ENCODE measurements at regions not wholly inside any gene's neighbourhood (a gene's known extent, or its start where the extent isn't known, plus 50 kb on each side); places are given as distances from the start of the nearest gene placed in this dataset.
"Not testable (repeated sequence)": the region's sequence is repeated elsewhere in the genome, so short reads cannot be mapped to it uniquely, and the experiment has no call there.

GRCh38 chr4:116101321-116101720 is 984.1 kb downstream of the TRAM1L1 start:
- DNase-seq, result no peak

GRCh38 chr4:116099596-116099995 is 985.8 kb downstream of the TRAM1L1 start:
- no peak for DNase-seq

DNA sequence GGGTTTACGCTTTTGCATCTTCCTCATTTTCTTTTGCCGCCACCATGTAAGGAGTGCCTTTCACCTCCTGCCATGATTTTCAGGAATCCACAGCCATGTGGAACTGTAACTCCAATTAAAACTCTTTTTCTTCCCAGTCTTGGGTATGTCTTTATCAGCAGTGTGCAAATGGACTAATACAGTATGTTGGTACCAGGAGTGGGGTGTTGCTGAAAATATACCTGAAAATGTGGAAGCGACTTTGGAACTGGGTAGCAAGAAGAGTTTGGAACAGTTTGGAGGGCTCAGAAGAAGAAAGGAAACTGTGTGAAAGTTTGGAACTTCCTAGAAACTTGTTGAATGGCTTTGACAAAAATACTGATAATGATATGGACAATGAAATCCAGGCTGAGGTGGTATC is 983.9 kb upstream of the NDST4 start:
- DNase-seq, result not testable (repeated sequence)

DNA sequence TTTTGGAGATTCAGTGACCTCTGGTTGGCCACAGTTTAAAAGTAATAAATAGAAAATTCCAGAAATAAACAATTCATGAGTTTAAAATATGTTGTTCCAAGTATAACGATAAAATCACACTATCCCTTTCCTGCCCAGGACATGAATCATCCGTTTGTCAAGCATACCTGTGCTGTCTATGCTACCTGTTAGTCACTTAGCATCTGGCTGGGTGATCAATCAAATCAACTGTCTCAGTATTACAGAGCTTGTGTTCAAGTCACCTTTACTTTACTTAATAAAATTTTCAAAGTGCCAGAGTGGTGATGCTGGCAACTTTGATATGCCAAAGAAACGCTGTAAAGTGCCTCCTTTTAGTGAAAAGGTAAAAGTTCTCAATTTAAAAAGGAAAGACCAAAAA is 979.5 kb upstream of the NDST4 start:
- DNase-seq, result no peak

DNA sequence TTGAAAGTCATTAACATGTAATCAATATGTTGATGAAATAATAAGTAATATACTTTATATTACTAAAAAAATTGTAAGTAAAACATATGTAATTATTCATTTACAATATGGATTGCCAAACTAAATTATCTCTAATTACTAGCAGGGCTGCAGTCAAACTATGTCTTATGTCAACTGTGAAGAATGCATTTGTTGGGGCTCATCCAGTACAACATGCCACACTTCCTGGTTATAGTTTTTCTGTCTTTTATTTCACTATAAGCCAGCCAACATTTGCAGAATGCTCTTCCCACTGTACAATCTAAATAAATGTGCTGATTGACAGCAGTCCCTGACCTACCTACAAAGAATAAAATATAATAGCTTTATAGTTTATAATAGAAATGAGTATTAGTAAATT is 975.4 kb upstream of the NDST4 start:
- no peak for DNase-seq

DNA sequence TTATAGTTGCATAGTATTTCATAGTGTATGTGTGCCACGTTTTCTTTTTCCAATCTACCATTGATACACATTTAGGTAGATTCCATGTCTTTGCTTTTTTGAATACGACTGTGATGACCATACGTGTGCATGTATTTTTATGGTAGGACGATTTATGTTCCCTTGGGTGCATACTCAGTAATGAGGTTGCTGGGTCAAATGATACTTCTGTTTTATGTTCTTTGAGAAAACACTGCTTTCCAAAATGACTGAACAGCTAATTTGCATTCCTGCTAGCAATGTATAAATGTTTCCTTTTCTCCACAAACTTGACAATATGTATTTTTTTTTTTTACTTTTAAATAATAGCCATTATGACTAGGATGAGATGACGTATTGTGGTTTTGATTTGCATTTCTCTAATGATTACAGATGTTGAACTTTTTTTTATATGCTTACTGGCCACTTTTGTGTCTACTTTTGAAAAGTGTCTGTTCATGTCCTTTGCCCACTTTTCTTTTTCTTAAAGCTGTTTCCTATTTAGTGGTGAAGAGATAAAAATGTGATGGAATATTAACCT is 969.5 kb upstream of the NDST4 start:
- no peak for DNase-seq

DNA sequence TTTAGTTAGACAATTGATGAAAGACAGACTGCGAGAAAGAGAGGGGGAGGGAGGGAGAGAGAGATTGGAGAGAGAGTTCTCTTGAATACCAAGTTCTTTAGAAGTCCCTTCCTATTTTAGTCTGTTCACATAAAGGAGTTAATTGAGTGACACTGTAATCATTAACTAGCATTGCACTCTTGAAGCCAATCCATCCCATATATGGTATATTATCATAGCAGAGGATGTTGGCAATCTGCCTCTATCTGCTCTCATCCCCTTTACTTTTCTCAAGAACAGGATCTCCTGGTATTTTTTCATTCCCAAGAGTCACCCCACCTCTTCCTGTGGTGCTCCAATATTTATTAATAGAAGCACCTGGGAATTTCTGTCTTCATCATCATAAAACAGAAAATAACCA is 959.6 kb upstream of the NDST4 start:
- no peak for DNase-seq

GRCh38 chr4:116070283-116070682 is 956.9 kb upstream of the NDST4 start:
- no peak for DNase-seq

- DNase-seq, result no peak
Observed at GRCh38 chr4:116066711-116067245, 953.4 kb upstream of the NDST4 start.

- no peak for DNase-seq
Observed at GRCh38 chr4:116064331-116064730, 950.9 kb upstream of the NDST4 start.

DNA sequence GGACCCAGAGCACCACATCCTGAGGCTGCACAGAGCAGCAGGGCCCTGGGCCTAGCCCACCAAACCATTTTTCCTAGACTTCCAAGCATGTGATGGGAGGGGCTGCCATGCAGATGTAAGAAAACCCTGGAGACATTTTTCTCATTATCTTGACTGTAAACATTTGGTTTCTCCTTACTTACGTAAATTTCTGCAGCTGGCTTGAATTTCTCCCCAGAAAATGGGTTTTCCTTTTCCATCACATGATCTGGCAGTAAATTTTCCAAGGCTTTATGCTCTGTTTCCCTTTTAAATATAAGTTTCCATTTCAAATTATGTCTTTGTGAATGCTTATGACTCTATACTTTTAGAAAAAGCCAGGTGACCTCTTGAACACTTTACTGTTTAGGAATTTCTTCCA is 945.9 kb upstream of the NDST4 start:
- no peak for DNase-seq

GRCh38 chr4:116058129-116058528 is 944.7 kb upstream of the NDST4 start:
- no peak for DNase-seq

- DNase-seq, result no peak
Observed at GRCh38 chr4:116055857-116056827, 942.7 kb upstream of the NDST4 start.

DNA sequence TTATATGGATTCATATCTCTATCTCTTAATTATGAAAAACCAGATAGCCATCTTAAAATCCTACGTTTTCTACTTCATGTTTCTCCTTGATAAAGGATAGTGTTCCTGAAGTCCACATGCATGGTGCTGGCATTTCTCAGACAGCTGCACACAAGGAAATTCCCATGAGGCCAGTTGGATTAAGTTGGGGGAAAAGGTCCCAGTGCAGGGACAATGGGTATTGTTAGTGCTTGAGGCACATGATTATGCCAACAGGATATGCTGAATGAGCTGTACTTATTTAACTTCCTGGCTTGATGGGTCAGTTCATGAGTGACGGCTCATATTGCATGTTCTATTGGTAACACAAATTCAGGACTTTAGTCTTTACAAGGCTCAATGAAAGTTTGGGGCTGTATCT is 913.9 kb upstream of the NDST4 start:
- DNase-seq, result no peak

DNA sequence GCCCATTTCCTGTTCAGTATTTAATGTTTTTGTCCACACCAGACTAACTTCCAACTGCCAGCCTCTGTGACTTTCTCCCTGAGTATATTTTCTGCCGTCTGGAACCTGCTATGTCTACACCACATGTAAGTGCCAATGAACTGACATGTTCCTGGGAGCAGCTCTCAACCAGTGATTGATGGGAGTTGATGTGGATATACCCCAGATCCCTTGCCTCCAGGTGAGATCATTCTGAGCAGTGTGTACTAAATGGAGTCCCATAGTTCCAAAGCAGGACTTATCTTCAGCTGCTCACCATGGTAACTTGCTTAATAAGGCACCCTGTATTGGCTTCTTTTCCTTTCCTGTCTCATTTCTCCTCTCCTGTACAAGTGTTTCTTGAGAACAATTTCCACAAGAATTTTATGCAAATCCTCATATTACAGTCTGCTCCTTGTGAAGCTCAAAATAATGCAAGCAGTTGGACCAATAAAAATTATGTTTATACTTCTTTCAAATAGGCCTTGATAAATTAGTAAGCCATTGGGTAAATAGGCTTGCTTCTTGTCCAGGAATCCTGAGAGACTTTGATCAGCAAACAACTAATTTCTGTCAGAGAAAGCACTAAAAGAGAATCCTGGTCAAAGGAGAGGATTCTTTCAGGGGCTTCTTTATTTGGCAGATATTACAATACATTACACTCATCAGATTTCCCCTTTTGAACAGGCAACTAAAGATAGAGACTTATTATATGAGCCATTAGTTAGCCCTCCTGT is 911.7 kb upstream of the NDST4 start:
- DNase-seq, result no peak

DNA sequence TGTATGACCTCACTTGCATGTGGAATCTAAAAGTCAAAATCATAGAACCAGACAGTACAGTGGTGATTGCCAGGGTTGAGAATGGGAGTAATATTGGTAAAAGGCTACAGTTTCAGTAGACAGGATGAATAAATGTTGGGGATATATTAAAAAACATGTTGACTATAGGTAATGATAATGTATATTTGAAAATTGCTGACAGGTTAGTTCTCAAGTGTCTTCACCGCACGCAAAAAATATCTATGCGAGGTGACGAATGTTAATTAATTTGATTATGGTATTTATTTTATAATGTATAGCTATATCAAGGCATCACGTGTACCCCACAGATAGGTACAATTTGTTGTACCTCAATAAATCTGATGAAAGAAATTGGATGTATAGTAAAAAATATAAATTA is 909.6 kb upstream of the NDST4 start:
- no peak for DNase-seq

- no peak for DNase-seq
Observed at GRCh38 chr4:116020141-116020722, 906.8 kb upstream of the NDST4 start.

- DNase-seq, result no peak
Observed at GRCh38 chr4:116018831-116019230, 905.4 kb upstream of the NDST4 start.

DNA sequence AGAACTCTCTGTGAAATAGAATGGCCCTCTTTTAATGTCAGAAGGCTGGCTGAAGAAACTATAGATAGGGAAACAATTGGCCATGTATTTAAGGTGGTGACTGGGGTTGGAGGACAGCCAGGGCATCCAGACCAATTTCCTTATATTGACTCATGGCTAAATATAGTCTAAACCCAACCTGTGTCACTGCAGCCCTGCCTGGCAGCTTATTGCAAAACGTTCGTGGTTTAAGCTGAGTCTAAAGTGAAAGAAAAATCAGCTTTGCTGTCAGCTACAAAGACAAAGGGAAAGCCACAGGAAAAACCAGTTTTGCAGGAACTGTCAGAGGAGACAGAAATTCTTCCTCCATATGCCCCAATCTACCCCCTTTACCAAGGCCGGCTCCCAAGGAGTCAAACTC is 902.8 kb upstream of the NDST4 start:
- DNase-seq, result no peak

DNA sequence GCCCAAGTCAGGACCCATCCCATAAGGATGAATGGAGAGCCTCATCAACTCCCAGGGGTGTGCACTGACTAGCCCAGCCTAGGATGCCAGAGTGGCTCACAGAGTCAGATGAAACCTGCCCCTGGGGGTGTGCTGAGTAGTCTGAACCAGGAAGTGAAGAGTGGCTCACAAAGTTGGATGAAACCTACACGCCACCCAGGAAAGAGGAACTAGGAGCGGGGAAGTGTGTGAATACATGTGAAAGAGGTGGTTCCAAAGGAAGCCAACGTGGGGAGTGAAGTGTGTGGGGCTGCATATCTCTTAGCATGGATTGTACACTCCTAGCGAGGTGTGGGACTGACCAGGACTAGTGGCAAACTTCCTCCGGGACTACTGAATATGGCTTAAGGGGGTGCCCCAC is 902.1 kb upstream of the NDST4 start:
- DNase-seq, result no peak

DNA sequence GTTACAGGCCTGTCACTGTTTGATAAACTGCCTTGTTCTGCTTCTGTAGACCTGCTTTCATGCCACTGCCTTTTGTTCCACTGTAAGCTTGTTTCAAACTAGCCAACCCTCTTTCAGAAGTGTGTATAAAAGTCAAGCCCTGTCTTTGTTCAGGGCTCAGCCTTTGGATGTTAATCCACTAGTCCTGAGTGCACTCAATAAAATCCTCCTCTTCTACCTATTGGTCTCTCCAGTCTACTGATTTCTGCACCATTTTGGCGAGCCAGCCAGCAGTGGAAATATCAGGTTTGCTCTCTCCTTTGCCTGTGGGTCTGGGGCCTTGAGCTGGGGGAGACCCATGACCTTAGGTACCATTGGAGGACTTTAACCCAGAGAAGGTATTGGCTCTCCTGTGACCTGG is 901.6 kb upstream of the NDST4 start:
- DNase-seq, result no peak

DNA sequence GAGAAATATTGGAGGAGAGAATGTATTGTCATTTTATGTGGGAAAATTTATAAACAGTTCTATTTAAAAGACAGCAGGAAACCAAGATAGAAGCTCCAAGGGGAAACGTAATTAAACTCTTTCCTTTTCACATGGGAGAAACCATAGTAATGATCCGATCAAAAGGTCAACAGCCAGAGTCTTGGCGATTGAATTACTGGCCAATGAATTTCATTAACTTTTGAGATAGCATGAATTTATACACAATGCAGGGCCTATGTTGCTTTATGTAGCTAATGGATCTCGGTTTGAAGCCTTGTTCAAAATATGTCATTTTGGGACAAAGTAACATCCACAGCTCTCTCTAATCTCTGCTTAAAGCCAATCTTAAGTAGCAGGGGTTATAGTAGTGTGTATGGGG is 897.5 kb upstream of the NDST4 start:
- no peak for DNase-seq

DNA sequence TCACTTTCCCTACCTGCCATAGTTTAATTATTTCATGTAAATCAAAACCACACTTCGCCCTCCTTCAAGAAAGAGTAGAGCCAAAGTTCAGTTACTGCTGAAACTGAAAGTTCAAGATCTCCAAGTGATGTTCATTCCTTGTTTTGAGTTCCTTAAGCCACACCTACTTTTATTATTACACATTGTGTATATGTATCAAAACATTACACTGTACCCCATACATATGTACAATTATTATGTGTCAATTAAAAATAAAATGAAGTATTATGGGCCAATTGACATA is 892.3 kb upstream of the NDST4 start:
- no peak for DNase-seq

All from stimulated activated CD8-positive, alpha-beta memory T cell treated with anti-CD3 and anti-CD28 coated beads, Interleukin-4, amount 100 ng/mL, for 48 hours (primary cell).